H7 (cell line): ENCODE measurements at regions not wholly inside any gene's neighbourhood (a gene's known extent, or its start where the extent isn't known, plus 50 kb on each side); places are given as distances from the start of the nearest gene placed in this dataset.
"Not testable (repeated sequence)": the region's sequence is repeated elsewhere in the genome, so short reads cannot be mapped to it uniquely, and the experiment has no call there.

Experiments
- DNase-seq: peaks from one replicate; pipeline ENCODE4 v3.0.0; 2012
- H3K27me3 ChIP-seq: 2 replicates; pipeline ENCODE4 v1.6.0; 2011; ENCODE audit warnings: mild to moderate bottlenecking, low read length; ENCODE audit not compliant: control insufficient read depth, insufficient read depth
- H3K36me3 ChIP-seq: replicated peaks from 2 replicates; pipeline ENCODE4 v1.5.1; 2011; ENCODE audit warnings: low read length; ENCODE audit not compliant: control insufficient read depth, insufficient read depth
- H3K4me3 ChIP-seq: 2 replicates; pipeline ENCODE4 v1.5.1; 2011; ENCODE audit warnings: low read depth, mild to moderate bottlenecking, control low read depth, low read length, moderate library complexity; ENCODE audit not compliant: insufficient read depth

DNA sequence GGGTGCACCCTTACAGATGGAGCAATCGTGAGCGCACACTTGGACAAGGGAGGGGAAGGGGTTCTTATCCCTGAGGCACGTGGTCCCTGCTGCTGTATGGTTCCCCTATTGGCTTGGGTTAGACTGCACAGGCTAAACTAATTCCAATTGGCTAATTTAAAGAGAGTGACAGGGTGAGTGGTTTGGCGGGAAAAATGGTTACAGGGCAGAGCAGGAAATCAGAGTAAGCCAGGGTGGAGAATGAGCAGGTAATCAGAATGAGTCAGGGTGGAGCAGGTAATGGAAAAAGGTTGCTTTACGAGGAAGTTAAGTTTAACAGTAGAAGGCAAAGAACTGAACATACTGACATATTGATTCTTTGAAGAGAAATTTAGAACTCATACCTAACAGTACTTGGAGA, 49.8 kb upstream of the ST3GAL6 start:
- not testable (repeated sequence) for DNase-seq, H3K4me3 ChIP-seq, H3K27me3 ChIP-seq, H3K36me3 ChIP-seq
